GM23338 (cell line): ENCODE measurements at regions not wholly inside any gene's neighbourhood (a gene's known extent, or its start where the extent isn't known, plus 50 kb on each side); places are given as distances from the start of the nearest gene placed in this dataset.

Source experiments
- ATAC-seq: fragments of 200-7000 bp; cut with Tn5 transposase; 3 replicates; pipeline ENCODE4 v1.9.1; 2020
- DNase-seq: peaks from one replicate; pipeline ENCODE4 v3.0.0-alpha.2; 2015; ENCODE audit warnings: low spot score
- H2AFZ ChIP-seq: fragments of 200-600 bp; sonication (generic); 2 replicates; pipeline ENCODE4 v1.8.0; 2016; ENCODE audit warnings: antibody characterized with exemption, mild to moderate bottlenecking, moderate library complexity
- H3F3A ChIP-seq: fragments of 200-600 bp; sonication (generic); replicated peaks from 2 replicates; pipeline ENCODE4 v1.8.0; 2017; ENCODE audit warnings: antibody characterized with exemption, mixed run types, low read depth
- H3K27ac ChIP-seq: fragments of 200-600 bp; sonication (generic); 2 replicates; pipeline ENCODE4 v1.6.1; 2016; ENCODE audit warnings: low read depth
- H3K27me3 ChIP-seq: fragments of 200-600 bp; sonication (generic); 2 replicates; pipeline ENCODE4 v1.8.0; 2016; ENCODE audit warnings: mild to moderate bottlenecking, mixed run types, moderate library complexity; ENCODE audit not compliant: insufficient read depth
- H3K36me3 ChIP-seq: fragments of 200-600 bp; sonication (generic); 2 replicates; pipeline ENCODE4 v1.8.0; 2016; ENCODE audit warnings: mild to moderate bottlenecking; ENCODE audit not compliant: insufficient read depth
- H3K4me1 ChIP-seq: fragments of 200-600 bp; sonication (generic); 2 replicates; pipeline ENCODE4 v1.8.0; 2016; ENCODE audit warnings: mild to moderate bottlenecking, moderate library complexity; ENCODE audit not compliant: insufficient read depth
- H3K4me2 ChIP-seq: fragments of 200-600 bp; sonication (generic); 2 replicates; pipeline ENCODE4 v1.7.1; 2017; ENCODE audit warnings: mixed run types
- H3K4me3 ChIP-seq: fragments of 200-600 bp; sonication (generic); 2 replicates; pipeline ENCODE4 v1.6.1; 2016; ENCODE audit warnings: mixed run types
- H3K79me2 ChIP-seq: fragments of 200-600 bp; sonication (generic); replicated peaks from 2 replicates; pipeline ENCODE4 v1.8.0; 2017; ENCODE audit warnings: mild to moderate bottlenecking; ENCODE audit not compliant: insufficient read depth
- H3K9me2 ChIP-seq: fragments of 200-600 bp; sonication (generic); 2 replicates; pipeline ENCODE4 v1.8.0; 2017; ENCODE audit not compliant: insufficient read depth
- H4K20me1 ChIP-seq: fragments of 200-600 bp; sonication (generic); replicated peaks from 2 replicates; pipeline ENCODE4 v1.8.0; 2017; ENCODE audit warnings: mild to moderate bottlenecking; ENCODE audit not compliant: insufficient read depth
- H3K27ac Mint-ChIP-seq: 2 replicates; pipeline ENCODE4 v1.8.0; 2020; ENCODE audit warnings: inconsistent platforms, mild to moderate bottlenecking, moderate library complexity, mixed read lengths
- H3K27me3 Mint-ChIP-seq: 3 replicates; pipeline ENCODE4 v1.8.0; 2022; ENCODE audit warnings: low read depth, mild to moderate bottlenecking, moderate library complexity, mixed read lengths, inconsistent platforms; ENCODE audit not compliant: insufficient read depth, poor library complexity
- H3K36me3 Mint-ChIP-seq: 3 replicates; pipeline ENCODE4 v1.8.0; 2021; ENCODE audit warnings: low read depth, mild to moderate bottlenecking, inconsistent platforms, moderate library complexity, mixed read lengths
- H3K4me1 Mint-ChIP-seq: 3 replicates; pipeline ENCODE4 v1.8.0; 2020; ENCODE audit warnings: mild to moderate bottlenecking, inconsistent platforms, mixed read lengths
- H3K4me3 Mint-ChIP-seq: 3 replicates; pipeline ENCODE4 v1.8.0; 2021; ENCODE audit warnings: moderate library complexity, mild to moderate bottlenecking, inconsistent platforms, mixed read lengths
- H3K9me3 Mint-ChIP-seq: 3 replicates; pipeline ENCODE4 v1.8.0; 2020; ENCODE audit warnings: moderate library complexity, mild to moderate bottlenecking, inconsistent platforms, mixed read lengths
- CREB1 ChIP-seq: fragments of 250-450 bp; sonication (Bioruptor Pico); IDR thresholded peaks from 2 replicates; pipeline ENCODE4 v1.5.0; 2020; ENCODE audit warnings: low read depth, mild to moderate bottlenecking, moderate library complexity
- EZH2phosphoT487 ChIP-seq: fragments of 200-600 bp; sonication (generic); IDR thresholded peaks from one replicate; pipeline ENCODE4 v1.8.1; 2018; ENCODE audit warnings: antibody characterized with exemption; ENCODE audit not compliant: unreplicated experiment
- JUNB ChIP-seq: IDR thresholded peaks from one replicate; pipeline ENCODE4 v1.6.1; 2016; ENCODE audit warnings: antibody characterized with exemption; ENCODE audit not compliant: unreplicated experiment
- NANOG ChIP-seq: IDR thresholded peaks from 2 replicates; pipeline ENCODE4 v1.6.1; 2016; ENCODE audit warnings: antibody characterized with exemption, borderline replicate concordance
- REST ChIP-seq: IDR thresholded peaks from one replicate; pipeline ENCODE4 v1.6.1; 2018; ENCODE audit warnings: antibody characterized with exemption; ENCODE audit not compliant: unreplicated experiment
- STAT1 ChIP-seq: IDR thresholded peaks from one replicate; pipeline ENCODE4 v1.6.1; 2016; ENCODE audit warnings: antibody characterized with exemption; ENCODE audit not compliant: unreplicated experiment
- ZNF114 ChIP-seq: fragments of 250-450 bp; sonication (Bioruptor Pico); IDR thresholded peaks from 2 replicates; pipeline ENCODE4 v1.5.0; 2020; ENCODE audit warnings: mild to moderate bottlenecking, moderate library complexity
- ZNF331 ChIP-seq: fragments of 250-450 bp; sonication (Bioruptor Pico); IDR thresholded peaks from 2 replicates; pipeline ENCODE4 v1.5.0; 2020; ENCODE audit warnings: low read depth, mild to moderate bottlenecking, moderate library complexity
- ZNF462 ChIP-seq: fragments of 250-450 bp; sonication (Bioruptor Pico); IDR thresholded peaks from 2 replicates; pipeline ENCODE4 v1.5.0; 2020; ENCODE audit warnings: mild to moderate bottlenecking, moderate library complexity

GRCh38 chr14:56351861-56352260 is 227.7 kb upstream of the TMEM260 start:
- no peaks in the 10 kb centered on the region for H3K36me3 ChIP-seq
- no peaks in the 10 kb centered on the region for H3K79me2 ChIP-seq
- no peaks in the 10 kb centered on the region for H3K4me1 ChIP-seq
- 0 out of 3 replicates have a peak, but pooled peaks cover 2% of the 10 kb centered on the region for H3K9me3 Mint-ChIP-seq
- H3K27me3 Mint-ChIP-seq = no peaks in the 10 kb centered on the region
- TF ChIP-seq STAT1 (no peak), REST (no peak)
- H3K27ac ChIP-seq = no peak overlapping the region
- no peak overlapping the region for H3K4me3 ChIP-seq
- no peaks in the 10 kb centered on the region for H3K9me2 ChIP-seq
- ATAC-seq (peak; percentile 38; the same call in 2 of the 3 replicates), DNase-seq (peak; percentile 33)
- no peak overlapping the region for H3K4me3 Mint-ChIP-seq
- H3K27me3 ChIP-seq = no peaks in the 10 kb centered on the region
- no peak overlapping the region for H3K27ac Mint-ChIP-seq
- no peak overlapping the region for H2AFZ ChIP-seq
- no peaks in the 10 kb centered on the region for H3K36me3 Mint-ChIP-seq
- no peaks in the 10 kb centered on the region for H4K20me1 ChIP-seq
- H3F3A ChIP-seq = no peaks in the 10 kb centered on the region
- H3K4me1 Mint-ChIP-seq = no peaks in the 10 kb centered on the region
- H3K4me2 ChIP-seq = no peak overlapping the region

- no peak for ATAC-seq
- Histone ChIP-seq H3K27me3 (no peaks in the 10 kb centered on the region), H3K9me2 (no peaks in the 10 kb centered on the region), H3K36me3 (no peaks in the 10 kb centered on the region), H3F3A (no peaks in the 10 kb centered on the region), H3K4me3 (no peak overlapping the region), H3K4me1 (no peaks in the 10 kb centered on the region), H4K20me1 (no peaks in the 10 kb centered on the region), H3K4me2 (no peak overlapping the region), H3K79me2 (no peaks in the 10 kb centered on the region), H3K27ac (no peak overlapping the region), H2AFZ (no peak overlapping the region)
- no peak overlapping the region for H3K27ac Mint-ChIP-seq
- no peak for DNase-seq
- no peaks in the 10 kb centered on the region for H3K27me3 Mint-ChIP-seq
- no peak overlapping the region for H3K4me3 Mint-ChIP-seq
- no peaks in the 10 kb centered on the region for H3K4me1 Mint-ChIP-seq
- 0 out of 3 replicates have a peak, but pooled peaks cover 2% of the 10 kb centered on the region for H3K9me3 Mint-ChIP-seq
- H3K36me3 Mint-ChIP-seq = no peaks in the 10 kb centered on the region
- TF ChIP-seq NANOG (no peak), STAT1 (no peak), JUNB (no peak), REST (no peak), EZH2phosphoT487 (no peak), ZNF462 (CRISPR knock-in tag) (no peak), ZNF114 (no peak), CREB1 (CRISPR knock-in tag) (no peak), ZNF331 (CRISPR knock-in tag) (no peak)
Measured at GRCh38 chr14:56352999-56353398, 226.6 kb upstream of the TMEM260 start.
